ENCODE measurements at regions not wholly inside any gene's neighbourhood (a gene's known extent, or its start where the extent isn't known, plus 50 kb on each side); places are given as distances from the start of the nearest gene placed in this dataset.
"Not testable (repeated sequence)": the region's sequence is repeated elsewhere in the genome, so short reads cannot be mapped to it uniquely, and the experiment has no call there.

- ATAC-seq (replicated peaks); H3K36me3 Mint-ChIP-seq (ENCODE audit: low read depth); H3K4me3 Mint-ChIP-seq; H3K9me3 Mint-ChIP-seq; H3K27me3 Mint-ChIP-seq; H3K27ac Mint-ChIP-seq; H3K4me1 Mint-ChIP-seq: not testable (repeated sequence)
These were observed 296.3 kb downstream of the BCL2L11 start for GRCh38 chr2:111417026-111417425.

GRCh38 chr2:111418091-111418875, 297.6 kb downstream of the BCL2L11 start:
- not testable (repeated sequence) for H3K27me3 Mint-ChIP-seq; H3K27ac Mint-ChIP-seq; H3K4me1 Mint-ChIP-seq; H3K9me3 Mint-ChIP-seq; H3K36me3 Mint-ChIP-seq (ENCODE audit: low read depth); H3K4me3 Mint-ChIP-seq; ATAC-seq (replicated peaks)

- not testable (repeated sequence) for H3K4me1 Mint-ChIP-seq; H3K4me3 Mint-ChIP-seq; H3K9me3 Mint-ChIP-seq; H3K27me3 Mint-ChIP-seq; H3K27ac Mint-ChIP-seq; H3K36me3 Mint-ChIP-seq (ENCODE audit: low read depth); ATAC-seq (replicated peaks)
These were observed 299.4 kb downstream of the BCL2L11 start for GRCh38 chr2:111420074-111420473.

- not testable (repeated sequence) for H3K27ac Mint-ChIP-seq; H3K9me3 Mint-ChIP-seq; H3K4me1 Mint-ChIP-seq; H3K36me3 Mint-ChIP-seq (ENCODE audit: low read depth); H3K4me3 Mint-ChIP-seq; H3K27me3 Mint-ChIP-seq; ATAC-seq (replicated peaks)
These were observed 300.1 kb downstream of the BCL2L11 start for GRCh38 chr2:111420835-111421234.

- not testable (repeated sequence) for H3K4me1 Mint-ChIP-seq; H3K36me3 Mint-ChIP-seq (ENCODE audit: low read depth); ATAC-seq (replicated peaks); H3K27me3 Mint-ChIP-seq; H3K4me3 Mint-ChIP-seq; H3K27ac Mint-ChIP-seq; H3K9me3 Mint-ChIP-seq
These were observed 301.2 kb downstream of the BCL2L11 start for GRCh38 chr2:111421949-111422348.

- not testable (repeated sequence) for H3K36me3 Mint-ChIP-seq (ENCODE audit: low read depth); H3K4me1 Mint-ChIP-seq; H3K27me3 Mint-ChIP-seq; ATAC-seq (replicated peaks); H3K27ac Mint-ChIP-seq; H3K4me3 Mint-ChIP-seq; H3K9me3 Mint-ChIP-seq
These were observed 301.8 kb downstream of the BCL2L11 start for GRCh38 chr2:111422562-111422961.

GRCh38 chr2:111423184-111423583, 302.5 kb downstream of the BCL2L11 start:
- not testable (repeated sequence) for H3K27me3 Mint-ChIP-seq; H3K4me1 Mint-ChIP-seq; H3K27ac Mint-ChIP-seq; H3K4me3 Mint-ChIP-seq; H3K36me3 Mint-ChIP-seq (ENCODE audit: low read depth); H3K9me3 Mint-ChIP-seq; ATAC-seq (replicated peaks)

GRCh38 chr2:111424176-111424575, 303.5 kb downstream of the BCL2L11 start:
- H3K27me3 Mint-ChIP-seq; H3K4me3 Mint-ChIP-seq; H3K9me3 Mint-ChIP-seq; H3K27ac Mint-ChIP-seq; ATAC-seq (replicated peaks); H3K4me1 Mint-ChIP-seq: not testable (repeated sequence)
- peaks cover 12% of the 10 kb centered on the region for H3K36me3 Mint-ChIP-seq (ENCODE audit: low read depth)

- Mint-ChIP-seq H3K4me3 (peak overlapping the region; percentile 44), H3K36me3 (ENCODE audit: low read depth) (peaks cover 12% of the 10 kb centered on the region), H3K27ac (peak overlapping the region; percentile 68)
- not testable (repeated sequence) for H3K27me3 Mint-ChIP-seq, H3K4me1 Mint-ChIP-seq, H3K9me3 Mint-ChIP-seq
- peak; percentile 64 for ATAC-seq (replicated peaks)
These were observed 304.2 kb downstream of the BCL2L11 start for GRCh38 chr2:111424851-111425309.

- peak; percentile 71 for ATAC-seq (replicated peaks)
- Mint-ChIP-seq H3K4me3 (peak overlapping the region; percentile 44), H3K27ac (peak overlapping the region; percentile 68), H3K36me3 (ENCODE audit: low read depth) (peaks cover 12% of the 10 kb centered on the region)
- H3K27me3 Mint-ChIP-seq, H3K4me1 Mint-ChIP-seq, H3K9me3 Mint-ChIP-seq: not testable (repeated sequence)
These were observed 305.1 kb downstream of the BCL2L11 start for GRCh38 chr2:111425789-111426201.

GRCh38 chr2:111427346-111427745, 306.6 kb downstream of the BCL2L11 start:
- ATAC-seq (replicated peaks); H3K27ac Mint-ChIP-seq; H3K9me3 Mint-ChIP-seq; H3K4me3 Mint-ChIP-seq; H3K27me3 Mint-ChIP-seq; H3K4me1 Mint-ChIP-seq: not testable (repeated sequence)
- H3K36me3 Mint-ChIP-seq (ENCODE audit: low read depth), result peaks cover 12% of the 10 kb centered on the region

- ATAC-seq (replicated peaks), result not testable (repeated sequence)
These were observed 308.2 kb downstream of the BCL2L11 start for GRCh38 chr2:111428915-111429314.

GRCh38 chr2:111429353-111429752, 308.6 kb downstream of the BCL2L11 start:
- not testable (repeated sequence) for H3K4me1 Mint-ChIP-seq, H3K9me3 Mint-ChIP-seq, H3K27me3 Mint-ChIP-seq, H3K27ac Mint-ChIP-seq
- H3K36me3 Mint-ChIP-seq (ENCODE audit: low read depth), result peaks cover 12% of the 10 kb centered on the region
- H3K4me3 Mint-ChIP-seq, result peak overlapping the region; percentile 40
- peak; percentile 61 for ATAC-seq (replicated peaks)

More at GRCh38 chr2:111428915-111429314, 308.2 kb downstream of the BCL2L11 start:
- not testable (repeated sequence) for H3K4me1 Mint-ChIP-seq, H3K9me3 Mint-ChIP-seq, H3K27ac Mint-ChIP-seq, H3K27me3 Mint-ChIP-seq
- Mint-ChIP-seq H3K4me3 (peak overlapping the region; percentile 40), H3K36me3 (ENCODE audit: low read depth) (peaks cover 12% of the 10 kb centered on the region)

- H3K9me3 Mint-ChIP-seq; H3K4me1 Mint-ChIP-seq; H3K27me3 Mint-ChIP-seq; H3K4me3 Mint-ChIP-seq; H3K27ac Mint-ChIP-seq; ATAC-seq (replicated peaks): not testable (repeated sequence)
- H3K36me3 Mint-ChIP-seq (ENCODE audit: low read depth), result peaks cover 12% of the 10 kb centered on the region
These were observed 310.3 kb downstream of the BCL2L11 start for GRCh38 chr2:111430817-111431661.

- H3K36me3 Mint-ChIP-seq (ENCODE audit: low read depth); H3K4me1 Mint-ChIP-seq; H3K4me3 Mint-ChIP-seq; H3K27me3 Mint-ChIP-seq; ATAC-seq (replicated peaks); H3K9me3 Mint-ChIP-seq; H3K27ac Mint-ChIP-seq: not testable (repeated sequence)
These were observed 311.7 kb downstream of the BCL2L11 start for GRCh38 chr2:111432423-111432822.
